ENCODE measurements at regions not wholly inside any gene's neighbourhood (a gene's known extent, or its start where the extent isn't known, plus 50 kb on each side); places are given as distances from the start of the nearest gene placed in this dataset.

DNA sequence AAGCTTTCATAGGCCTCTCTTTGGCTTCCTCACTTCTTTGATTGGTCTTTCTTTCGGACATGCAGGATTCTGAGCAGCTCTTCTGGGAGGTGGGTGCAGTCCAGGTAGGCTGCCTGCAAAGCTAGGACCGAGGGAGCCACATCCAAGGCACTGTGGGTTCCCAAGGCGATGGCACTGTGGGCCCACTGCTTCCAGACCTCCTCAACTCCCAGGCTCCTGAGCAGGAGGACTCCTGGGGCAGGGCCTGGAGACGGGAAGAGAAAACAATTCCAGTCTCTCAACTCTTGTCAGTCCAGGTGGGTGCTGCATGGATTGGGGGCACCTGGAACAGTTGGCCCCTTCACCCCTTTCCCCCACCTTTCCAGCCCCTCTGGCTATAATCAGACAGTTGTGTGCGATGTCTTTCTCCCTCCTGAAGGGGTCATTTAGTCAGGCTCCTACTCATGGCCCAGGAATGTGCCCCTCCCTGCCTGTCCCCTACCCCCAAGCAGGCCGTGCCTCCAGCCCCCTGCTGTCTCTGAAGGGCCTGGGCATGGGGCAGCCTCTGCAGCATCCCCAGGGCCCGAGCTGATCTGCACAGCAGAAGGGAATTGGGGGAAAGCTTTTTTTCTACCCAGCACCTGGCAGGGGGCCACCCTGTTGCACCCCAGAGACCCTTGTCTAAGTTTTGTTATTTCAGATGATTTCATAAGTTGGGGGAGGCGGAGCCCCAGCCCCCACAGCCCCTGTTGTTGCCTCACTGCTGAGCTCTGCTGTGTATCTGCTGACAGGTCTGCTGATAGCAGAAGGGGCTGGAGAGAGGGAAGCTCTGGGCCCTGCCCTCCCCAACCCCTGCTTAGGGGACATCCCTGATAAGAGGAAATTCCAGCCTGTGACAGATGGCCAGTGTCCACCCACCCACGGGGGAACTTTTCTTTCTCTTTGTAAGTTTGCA is 330.3 kb downstream of the SEC14L1 start (continued):
- TF ChIP-seq, protein P1, sequence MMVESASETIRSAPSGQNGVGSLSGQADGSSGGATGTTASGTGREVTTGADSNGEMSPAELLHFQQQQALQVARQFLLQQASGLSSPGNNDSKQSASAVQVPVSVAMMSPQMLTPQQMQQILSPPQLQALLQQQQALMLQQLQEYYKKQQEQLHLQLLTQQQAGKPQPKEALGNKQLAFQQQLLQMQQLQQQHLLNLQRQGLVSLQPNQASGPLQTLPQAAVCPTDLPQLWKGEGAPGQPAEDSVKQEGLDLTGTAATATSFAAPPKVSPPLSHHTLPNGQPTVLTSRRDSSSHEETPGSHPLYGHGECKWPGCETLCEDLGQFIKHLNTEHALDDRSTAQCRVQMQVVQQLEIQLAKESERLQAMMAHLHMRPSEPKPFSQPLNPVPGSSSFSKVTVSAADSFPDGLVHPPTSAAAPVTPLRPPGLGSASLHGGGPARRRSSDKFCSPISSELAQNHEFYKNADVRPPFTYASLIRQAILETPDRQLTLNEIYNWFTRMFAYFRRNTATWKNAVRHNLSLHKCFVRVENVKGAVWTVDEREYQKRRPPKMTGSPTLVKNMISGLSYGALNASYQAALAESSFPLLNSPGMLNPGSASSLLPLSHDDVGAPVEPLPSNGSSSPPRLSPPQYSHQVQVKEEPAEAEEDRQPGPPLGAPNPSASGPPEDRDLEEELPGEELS (CRISPR knock-in tag; IDR thresholded peaks at IDR 0.05) = no peak
- TF ChIP-seq, protein P2, sequence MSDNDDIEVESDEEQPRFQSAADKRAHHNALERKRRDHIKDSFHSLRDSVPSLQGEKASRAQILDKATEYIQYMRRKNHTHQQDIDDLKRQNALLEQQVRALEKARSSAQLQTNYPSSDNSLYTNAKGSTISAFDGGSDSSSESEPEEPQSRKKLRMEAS (CRISPR knock-in tag; IDR thresholded peaks at IDR 0.05) = 0 out of 2 replicates have a peak, but pooled peaks have one; percentile 25
- no peak for TF ChIP-seq ATF2 (CRISPR knock-in tag; IDR thresholded peaks at IDR 0.05; ENCODE audit: borderline replicate concordance, low read depth)
- TF ChIP-seq ELF4 (CRISPR knock-in tag; IDR thresholded peaks at IDR 0.05; ENCODE audit: low read depth) = no peak
- no peak for TF ChIP-seq TCF7 (CRISPR knock-in tag; IDR thresholded peaks at IDR 0.05; ENCODE audit: low read depth)
- no peak for TF ChIP-seq IRF2 (CRISPR knock-in tag; IDR thresholded peaks at IDR 0.05; ENCODE audit: borderline replicate concordance, low read depth)
- no peak for TF ChIP-seq ATF6 (CRISPR knock-in tag; IDR thresholded peaks at IDR 0.05)
- TF ChIP-seq, protein P3, sequence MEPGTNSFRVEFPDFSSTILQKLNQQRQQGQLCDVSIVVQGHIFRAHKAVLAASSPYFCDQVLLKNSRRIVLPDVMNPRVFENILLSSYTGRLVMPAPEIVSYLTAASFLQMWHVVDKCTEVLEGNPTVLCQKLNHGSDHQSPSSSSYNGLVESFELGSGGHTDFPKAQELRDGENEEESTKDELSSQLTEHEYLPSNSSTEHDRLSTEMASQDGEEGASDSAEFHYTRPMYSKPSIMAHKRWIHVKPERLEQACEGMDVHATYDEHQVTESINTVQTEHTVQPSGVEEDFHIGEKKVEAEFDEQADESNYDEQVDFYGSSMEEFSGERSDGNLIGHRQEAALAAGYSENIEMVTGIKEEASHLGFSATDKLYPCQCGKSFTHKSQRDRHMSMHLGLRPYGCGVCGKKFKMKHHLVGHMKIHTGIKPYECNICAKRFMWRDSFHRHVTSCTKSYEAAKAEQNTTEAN (CRISPR knock-in tag; IDR thresholded peaks at IDR 0.05) = no peak
- TF ChIP-seq FOXP1 (CRISPR knock-in tag; IDR thresholded peaks at IDR 0.05; ENCODE audit: borderline replicate concordance) = no peak
- no peak for TF ChIP-seq USF1 (CRISPR knock-in tag; IDR thresholded peaks at IDR 0.05)
- no peak for TF ChIP-seq OVOL2 (CRISPR knock-in tag; IDR thresholded peaks at IDR 0.05; ENCODE audit: borderline replicate concordance)
- TF ChIP-seq ZNF425 (CRISPR knock-in tag; conservative IDR thresholded peaks at IDR 0.05) = no peak
- TF ChIP-seq, protein P4, sequence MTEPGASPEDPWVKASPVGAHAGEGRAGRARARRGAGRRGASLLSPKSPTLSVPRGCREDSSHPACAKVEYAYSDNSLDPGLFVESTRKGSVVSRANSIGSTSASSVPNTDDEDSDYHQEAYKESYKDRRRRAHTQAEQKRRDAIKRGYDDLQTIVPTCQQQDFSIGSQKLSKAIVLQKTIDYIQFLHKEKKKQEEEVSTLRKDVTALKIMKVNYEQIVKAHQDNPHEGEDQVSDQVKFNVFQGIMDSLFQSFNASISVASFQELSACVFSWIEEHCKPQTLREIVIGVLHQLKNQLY (CRISPR knock-in tag; IDR thresholded peaks at IDR 0.05) = no peak
- no peak for TF ChIP-seq JUN (CRISPR knock-in tag; IDR thresholded peaks at IDR 0.05)
- no peak for TF ChIP-seq PRRX2 (CRISPR knock-in tag; IDR thresholded peaks at IDR 0.05)
- TF ChIP-seq ZNF121 (CRISPR knock-in tag; IDR thresholded peaks at IDR 0.05) = peak; percentile 16; the same call in 1 of the 2 replicates
- no peak for TF ChIP-seq ZNF512 (CRISPR knock-in tag; IDR thresholded peaks at IDR 0.05; ENCODE audit: borderline replicate concordance)
- TF ChIP-seq SP1 (CRISPR knock-in tag; conservative IDR thresholded peaks at IDR 0.05) = 0 out of 2 replicates have a peak, but pooled peaks have one; percentile 34
- TF ChIP-seq E2F1 (CRISPR knock-in tag; IDR thresholded peaks at IDR 0.05) = no peak
- TF ChIP-seq CREB1 (CRISPR knock-in tag; IDR thresholded peaks at IDR 0.05) = no peak
- no peak for TF ChIP-seq NR3C1 (CRISPR knock-in tag; conservative IDR thresholded peaks at IDR 0.05; ENCODE audit: low read depth)
- TF ChIP-seq CDX4 (CRISPR knock-in tag; IDR thresholded peaks at IDR 0.05; ENCODE audit: borderline replicate concordance) = no peak

Measured in WTC11 (cell line).